ENCODE measurements at regions not wholly inside any gene's neighbourhood (a gene's known extent, or its start where the extent isn't known, plus 50 kb on each side); places are given as distances from the start of the nearest gene placed in this dataset.

DNA sequence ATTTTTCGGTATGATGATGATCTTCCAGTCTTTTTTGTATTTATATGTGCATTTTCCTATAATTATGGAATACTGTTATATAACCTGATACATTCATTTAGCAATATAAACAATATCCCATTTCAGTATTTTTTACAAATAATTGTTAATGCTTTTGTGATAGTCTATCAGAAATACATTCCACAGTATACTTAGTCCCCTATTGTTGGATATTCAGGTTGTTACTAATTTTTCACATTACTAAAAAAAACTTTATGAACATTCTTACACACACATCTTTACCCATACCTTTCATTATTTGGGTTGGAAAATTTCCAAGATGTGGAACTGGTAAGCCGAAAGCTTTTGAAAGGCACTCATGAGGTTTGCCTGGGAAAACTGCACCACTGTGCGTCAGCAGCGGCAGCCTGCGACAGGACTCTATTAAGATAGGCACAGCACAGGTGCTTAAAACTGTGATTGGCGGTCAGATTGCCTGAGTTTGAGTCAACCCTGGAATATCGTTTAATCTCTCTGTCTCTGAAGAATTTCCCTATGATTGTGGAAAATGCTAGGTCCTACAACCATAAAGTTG is 147.5 kb upstream of the ERCC6L2 start:
- Histone ChIP-seq H3K79me1 (ENCODE audit: insufficient read depth, low read depth, low read length, poor library complexity, severe bottlenecking) (no peaks in the 10 kb centered on the region), H2BK20ac (ENCODE audit: low read depth, low read length, poor library complexity, severe bottlenecking) (no peak overlapping the region)
- H3K27me3 Mint-ChIP-seq (ENCODE audit: low read depth) = peaks cover 7% of the 10 kb centered on the region

More for the DNA sequence above, 147.5 kb upstream of the ERCC6L2 start:
- TF ChIP-seq, protein P1, sequence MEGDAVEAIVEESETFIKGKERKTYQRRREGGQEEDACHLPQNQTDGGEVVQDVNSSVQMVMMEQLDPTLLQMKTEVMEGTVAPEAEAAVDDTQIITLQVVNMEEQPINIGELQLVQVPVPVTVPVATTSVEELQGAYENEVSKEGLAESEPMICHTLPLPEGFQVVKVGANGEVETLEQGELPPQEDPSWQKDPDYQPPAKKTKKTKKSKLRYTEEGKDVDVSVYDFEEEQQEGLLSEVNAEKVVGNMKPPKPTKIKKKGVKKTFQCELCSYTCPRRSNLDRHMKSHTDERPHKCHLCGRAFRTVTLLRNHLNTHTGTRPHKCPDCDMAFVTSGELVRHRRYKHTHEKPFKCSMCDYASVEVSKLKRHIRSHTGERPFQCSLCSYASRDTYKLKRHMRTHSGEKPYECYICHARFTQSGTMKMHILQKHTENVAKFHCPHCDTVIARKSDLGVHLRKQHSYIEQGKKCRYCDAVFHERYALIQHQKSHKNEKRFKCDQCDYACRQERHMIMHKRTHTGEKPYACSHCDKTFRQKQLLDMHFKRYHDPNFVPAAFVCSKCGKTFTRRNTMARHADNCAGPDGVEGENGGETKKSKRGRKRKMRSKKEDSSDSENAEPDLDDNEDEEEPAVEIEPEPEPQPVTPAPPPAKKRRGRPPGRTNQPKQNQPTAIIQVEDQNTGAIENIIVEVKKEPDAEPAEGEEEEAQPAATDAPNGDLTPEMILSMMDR (conservative IDR thresholded peaks at IDR 0.05) = no peak
- DNase-seq = no peak
- no peak overlapping the region for H3K4me3 Mint-ChIP-seq
- no peak overlapping the region for H3K56ac ChIP-seq (ENCODE audit: insufficient read length, low read depth, low read length)
- H2AK5ac ChIP-seq (ENCODE audit: insufficient read length, low read length) = no peak overlapping the region
- no peak overlapping the region; a peak in 1 of 7 replicates for H3K27ac Mint-ChIP-seq
- no peak overlapping the region for H2BK5ac ChIP-seq (ENCODE audit: insufficient read length, low read length)
- no peak overlapping the region for H3K18ac ChIP-seq (ENCODE audit: insufficient read length, low read depth, low read length)
- H3K4me1 Mint-ChIP-seq = peaks cover 0 to 7% of the 10 kb centered on the region in 2 experiments; a peak in 3 of 4 replicates
- no peaks in the 10 kb centered on the region for H4K20me1 ChIP-seq (ENCODE audit: control insufficient read depth, insufficient read depth, insufficient read length)
- WGBS (ENCODE audit: extremely low coverage, insufficient read length, low lambda C conversion rate) = no CpG with 5 or more reads among the region's 7 CpGs
- H3K9me3 Mint-ChIP-seq = peaks cover 0 to 5% of the 10 kb centered on the region in 2 experiments; a peak in 4 of 5 replicates
- no peak overlapping the region for H3K9ac ChIP-seq (ENCODE audit: extremely low read depth, insufficient read length, low read length)
- peaks cover 0 to 4% (median 1%) of the 10 kb centered on the region in 3 experiments; a peak in 4 of 7 replicates for H3K36me3 Mint-ChIP-seq (ENCODE audit: insufficient read depth in 1 of 3, low read depth in 3 of 3)
- H3T11ph ChIP-seq (ENCODE audit: low read length) = no peak overlapping the region
- no peak overlapping the region; the same call in 1 of the 2 replicates for H3K14ac ChIP-seq (ENCODE audit: insufficient read depth, low read length)
- no peaks in the 10 kb centered on the region for H3K23me2 ChIP-seq (ENCODE audit: insufficient read length, low read depth, low read length, poor library complexity, severe bottlenecking)
- no peak overlapping the region for H2BK120ac ChIP-seq (ENCODE audit: low read depth, low read length, poor library complexity, severe bottlenecking)
- H3K4ac ChIP-seq (ENCODE audit: low read depth, low read length) = no peak overlapping the region
- H4K91ac ChIP-seq (ENCODE audit: insufficient read length, low read depth, low read length) = no peak overlapping the region
- no peaks in the 10 kb centered on the region for H3K79me2 ChIP-seq (ENCODE audit: insufficient read depth, low read length)
- H2BK15ac ChIP-seq (ENCODE audit: low read depth, low read length) = no peak overlapping the region
- no peak overlapping the region for H2BK12ac ChIP-seq (ENCODE audit: insufficient read length, low read depth, low read length)
- no peak overlapping the region for H3K4me2 ChIP-seq (ENCODE audit: insufficient read depth, insufficient read length, low read length)
- no peaks in the 10 kb centered on the region for H3K9me3 ChIP-seq (ENCODE audit: control insufficient read depth, low read depth, low read length)
- H2AFZ ChIP-seq (ENCODE audit: low read length) = no peak overlapping the region
- no peaks in the 10 kb centered on the region for H3K27me3 ChIP-seq (ENCODE audit: insufficient read depth, low read length)
- no peak overlapping the region for H4K8ac ChIP-seq (replicated peaks; ENCODE audit: insufficient read length, low read depth, low read length)
- H4K5ac ChIP-seq (ENCODE audit: insufficient read length, low read depth, low read length) = no peak overlapping the region
- no peak overlapping the region for H3K23ac ChIP-seq (ENCODE audit: insufficient read length, low read depth, low read length)
- no peaks in the 10 kb centered on the region for H3K4me1 ChIP-seq (ENCODE audit: insufficient read depth, low read length)
- no peak overlapping the region for H3K27ac ChIP-seq (ENCODE audit: insufficient read length, low read depth, low read length)

Data from H9 (cell line).